Bronchial epithelial cell (primary cell): ENCODE measurements at regions not wholly inside any gene's neighbourhood (a gene's known extent, or its start where the extent isn't known, plus 50 kb on each side); places are given as distances from the start of the nearest gene placed in this dataset.

Experiments
- DNase-seq: peaks from one replicate; pipeline ENCODE4 v3.0.0-alpha.2; 2010; ENCODE audit warnings: low read depth
- FAIRE-seq: peaks from 2 replicates; lab custom pipeline; 2011; peaks lifted over from hg19 to GRCh38; lab: Jason Lieb, UNC
- H3K27me3 ChIP-seq: 2 replicates; pipeline ENCODE4 v1.5.1; 2011; ENCODE audit warnings: low read length; ENCODE audit not compliant: control insufficient read depth, insufficient read depth
- H3K36me3 ChIP-seq: 2 replicates; pipeline ENCODE4 v1.5.1; 2011; ENCODE audit warnings: low read length; ENCODE audit not compliant: control insufficient read depth, insufficient read depth
- H3K4me3 ChIP-seq: 2 replicates; pipeline ENCODE4 v1.5.1; 2011; ENCODE audit warnings: mild to moderate bottlenecking, low read depth, low read length, control low read depth
- TF ChIP-seq, protein P1 (sequence below): IDR thresholded peaks from 2 replicates; pipeline ENCODE4 v1.5.1; 2011; ENCODE audit warnings: mild to moderate bottlenecking, moderate library complexity, low read length, control low read depth, inconsistent platforms; ENCODE audit not compliant: insufficient read depth, severe bottlenecking

DNA sequence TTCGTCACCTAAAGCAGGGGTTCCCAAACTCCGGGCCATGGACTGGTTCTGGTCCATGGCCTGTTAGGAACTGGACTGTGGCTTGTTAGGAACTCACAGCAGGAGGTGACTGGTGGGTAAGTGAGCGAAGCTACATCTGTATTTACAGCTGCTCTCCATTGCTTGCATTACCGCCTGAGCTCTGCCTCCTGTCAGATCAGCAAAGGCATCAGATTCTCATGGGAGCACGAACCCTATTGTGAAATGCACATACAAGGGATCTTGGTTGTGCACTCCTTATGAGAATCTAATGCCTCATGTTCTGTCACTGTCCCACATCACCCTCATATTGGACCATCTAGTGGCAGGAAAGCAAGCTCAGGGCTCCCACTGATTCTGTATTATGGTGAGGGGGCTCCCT is 217.0 kb downstream of the ZFP36L2 start:
- TF ChIP-seq, protein P1, sequence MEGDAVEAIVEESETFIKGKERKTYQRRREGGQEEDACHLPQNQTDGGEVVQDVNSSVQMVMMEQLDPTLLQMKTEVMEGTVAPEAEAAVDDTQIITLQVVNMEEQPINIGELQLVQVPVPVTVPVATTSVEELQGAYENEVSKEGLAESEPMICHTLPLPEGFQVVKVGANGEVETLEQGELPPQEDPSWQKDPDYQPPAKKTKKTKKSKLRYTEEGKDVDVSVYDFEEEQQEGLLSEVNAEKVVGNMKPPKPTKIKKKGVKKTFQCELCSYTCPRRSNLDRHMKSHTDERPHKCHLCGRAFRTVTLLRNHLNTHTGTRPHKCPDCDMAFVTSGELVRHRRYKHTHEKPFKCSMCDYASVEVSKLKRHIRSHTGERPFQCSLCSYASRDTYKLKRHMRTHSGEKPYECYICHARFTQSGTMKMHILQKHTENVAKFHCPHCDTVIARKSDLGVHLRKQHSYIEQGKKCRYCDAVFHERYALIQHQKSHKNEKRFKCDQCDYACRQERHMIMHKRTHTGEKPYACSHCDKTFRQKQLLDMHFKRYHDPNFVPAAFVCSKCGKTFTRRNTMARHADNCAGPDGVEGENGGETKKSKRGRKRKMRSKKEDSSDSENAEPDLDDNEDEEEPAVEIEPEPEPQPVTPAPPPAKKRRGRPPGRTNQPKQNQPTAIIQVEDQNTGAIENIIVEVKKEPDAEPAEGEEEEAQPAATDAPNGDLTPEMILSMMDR, result no peak
- H3K36me3 ChIP-seq, result no peaks in the 10 kb centered on the region

DNA sequence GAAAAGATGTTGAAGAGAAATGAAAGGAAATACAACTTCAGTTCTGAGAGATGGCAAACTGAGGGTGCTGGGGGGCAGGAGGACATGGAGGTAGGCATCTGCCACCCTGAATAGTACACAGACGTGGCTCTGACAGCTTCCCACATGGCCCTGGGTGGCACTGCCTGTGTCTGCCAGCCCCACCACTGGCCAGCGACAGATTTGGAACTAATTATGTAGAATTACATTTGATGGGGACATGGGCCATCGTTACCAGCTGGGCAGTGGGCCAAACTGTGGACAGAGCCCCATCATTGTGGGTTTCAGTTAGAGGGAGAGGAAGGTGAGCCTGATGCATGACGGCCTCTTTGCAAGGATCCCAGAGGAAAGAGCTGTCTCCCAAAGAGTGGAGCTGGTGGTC is 216.0 kb upstream of the HAAO start:
- no peaks in the 10 kb centered on the region for H3K36me3 ChIP-seq
- no peak for FAIRE-seq
- no peak overlapping the region for H3K4me3 ChIP-seq
- no peaks in the 10 kb centered on the region for H3K27me3 ChIP-seq
- TF ChIP-seq, protein P1, result no peak
- DNase-seq, result no peak

More for the DNA sequence above, 217.0 kb downstream of the ZFP36L2 start:
- DNase-seq (no peak), FAIRE-seq (no peak)
- Histone ChIP-seq H3K27me3 (no peaks in the 10 kb centered on the region), H3K4me3 (no peak overlapping the region)

DNA sequence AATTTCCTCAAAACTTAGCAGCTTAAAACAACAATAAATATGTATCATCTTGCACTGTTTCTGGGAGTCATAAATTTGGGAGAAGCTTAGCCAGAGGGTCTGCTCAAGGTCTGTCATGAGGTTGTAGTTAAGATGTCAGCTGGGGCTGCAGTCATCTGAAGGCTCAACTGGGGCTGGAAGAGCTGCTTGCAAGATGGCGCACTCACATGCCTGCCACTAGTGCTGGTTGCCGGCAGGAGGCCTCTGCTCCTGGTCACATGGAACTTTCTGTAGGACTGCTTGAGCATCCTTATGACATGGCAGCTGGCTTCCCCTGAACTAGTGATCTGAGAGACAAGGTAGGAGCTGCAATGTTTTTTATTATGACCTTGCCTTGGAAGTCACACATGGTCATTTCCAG is 215.5 kb upstream of the HAAO start:
- FAIRE-seq (no peak), DNase-seq (no peak)
- TF ChIP-seq, protein P1, result no peak
- H3K4me3 ChIP-seq, result no peak overlapping the region
- no peaks in the 10 kb centered on the region for H3K36me3 ChIP-seq
- H3K27me3 ChIP-seq, result no peaks in the 10 kb centered on the region

DNA sequence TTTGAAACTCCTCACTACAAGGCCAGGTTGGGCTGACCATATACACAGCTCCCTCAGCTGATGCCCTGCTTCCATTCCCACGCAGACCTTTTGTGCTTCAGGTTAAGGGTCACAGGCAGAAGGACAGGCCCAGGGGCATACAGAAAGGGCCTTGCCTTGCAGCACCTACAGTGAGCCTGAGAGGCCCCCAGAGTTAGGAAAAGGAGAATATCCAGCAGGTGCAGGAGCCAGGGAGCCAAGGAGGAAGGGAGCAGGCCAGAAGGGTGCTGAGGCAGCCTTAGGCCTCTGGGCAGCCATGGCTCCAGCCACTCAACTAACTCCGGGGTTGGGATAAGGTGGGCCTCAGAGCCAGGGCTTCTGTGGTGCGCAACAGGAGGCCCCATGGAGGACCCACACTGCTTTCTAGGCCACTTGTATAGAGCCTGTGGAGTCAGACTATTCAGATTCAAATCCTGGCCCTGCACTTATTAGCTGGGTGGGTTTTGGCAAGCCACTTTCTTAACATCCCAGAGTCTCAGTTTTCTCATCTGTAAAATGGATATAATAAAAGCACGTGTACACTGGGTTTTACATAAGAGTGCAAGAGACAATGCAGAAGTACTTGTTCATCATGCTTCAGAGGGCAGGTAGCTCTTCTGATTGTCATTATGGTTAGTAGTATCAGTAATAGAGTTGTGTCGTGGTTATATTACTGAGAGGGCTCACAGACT is 214.6 kb upstream of the HAAO start:
- FAIRE-seq, result no peak
- Histone ChIP-seq H3K36me3 (no peaks in the 10 kb centered on the region), H3K27me3 (no peaks in the 10 kb centered on the region), H3K4me3 (no peak overlapping the region)
- no peak for DNase-seq
- TF ChIP-seq, protein P1, result no peak

DNA sequence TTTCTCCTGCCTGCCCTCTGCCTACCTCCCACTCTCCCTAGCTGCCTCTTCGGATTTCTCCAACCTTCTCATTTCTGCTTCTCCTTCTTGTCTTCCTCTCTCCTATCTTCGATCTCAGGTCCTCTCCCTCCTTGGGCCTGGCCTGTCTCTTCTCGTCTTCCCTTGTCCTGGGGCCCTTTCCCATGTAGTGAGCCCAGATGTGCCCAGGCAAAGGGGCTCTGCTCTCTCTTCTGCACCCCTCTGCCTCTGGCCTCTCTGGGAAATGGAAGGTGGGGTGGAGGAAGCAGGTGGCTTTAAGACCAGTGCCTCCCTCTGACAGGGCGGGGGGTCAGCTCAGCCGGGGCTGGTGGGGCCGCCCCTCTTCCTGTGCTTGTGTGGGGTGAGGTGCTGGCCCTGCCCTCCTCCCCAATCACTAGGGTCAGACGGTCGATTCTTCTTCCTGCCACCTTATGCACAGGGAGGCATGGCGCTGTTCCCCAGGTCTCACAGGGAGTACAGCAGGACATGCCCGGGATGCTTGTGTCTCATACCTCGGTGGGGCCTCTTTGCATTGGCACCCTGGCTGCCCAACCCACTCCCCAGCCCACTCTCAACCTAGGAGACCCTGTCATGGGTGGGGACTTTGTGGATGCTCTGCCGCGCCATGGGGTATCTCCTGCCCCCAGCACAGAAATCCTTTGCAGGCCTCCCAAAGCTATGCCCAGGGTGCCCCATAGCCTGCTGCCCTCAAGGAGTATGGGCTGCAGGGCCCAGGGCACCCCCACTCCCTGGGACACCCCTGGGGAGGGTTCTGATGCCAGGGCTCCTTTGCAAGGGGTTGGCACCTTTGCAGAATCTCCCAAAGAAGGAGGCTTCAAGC is 213.8 kb upstream of the HAAO start:
- TF ChIP-seq, protein P1, result no peak
- no peaks in the 10 kb centered on the region for H3K27me3 ChIP-seq
- FAIRE-seq, result no peak
- H3K4me3 ChIP-seq, result no peak overlapping the region
- H3K36me3 ChIP-seq, result no peaks in the 10 kb centered on the region
- no peak for DNase-seq
